GM19351 (cell line): ENCODE measurements at regions not wholly inside any gene's neighbourhood (a gene's known extent, or its start where the extent isn't known, plus 50 kb on each side); places are given as distances from the start of the nearest gene placed in this dataset.

Experiments
- ATAC-seq: cut with Tn5 transposase; IDR thresholded peaks from one replicate; pipeline ENCODE4 v1.9.1; 2021; ENCODE audit warnings: mild to moderate bottlenecking, moderate library complexity; ENCODE audit not compliant: unreplicated experiment

- ATAC-seq = no peak
Measured at GRCh38 chr3:176469694-176470205, 727.5 kb downstream of the TBL1XR1 start.

- ATAC-seq = no peak
Measured at GRCh38 chr3:176463610-176464009, 733.7 kb downstream of the TBL1XR1 start.

- ATAC-seq = no peak
Measured at GRCh38 chr3:176447369-176447768, 749.9 kb downstream of the TBL1XR1 start.

GRCh38 chr3:176442326-176442725 is 755.0 kb downstream of the TBL1XR1 start:
- ATAC-seq = no peak

- ATAC-seq = no peak
Measured at GRCh38 chr3:176439729-176440128, 757.6 kb downstream of the TBL1XR1 start.

- ATAC-seq = no peak
Measured at GRCh38 chr3:176431991-176432390, 765.3 kb downstream of the TBL1XR1 start.

GRCh38 chr3:176431038-176431418 is 766.3 kb downstream of the TBL1XR1 start:
- no peak for ATAC-seq

GRCh38 chr3:176430244-176431037 is 766.8 kb downstream of the TBL1XR1 start:
- peak; percentile 63 for ATAC-seq

GRCh38 chr3:176428552-176428951 is 768.7 kb downstream of the TBL1XR1 start:
- ATAC-seq = no peak

- no peak for ATAC-seq
Measured at GRCh38 chr3:176426371-176426770, 770.9 kb downstream of the TBL1XR1 start.

- no peak for ATAC-seq
Measured at GRCh38 chr3:176416870-176417269, 780.4 kb downstream of the TBL1XR1 start.

GRCh38 chr3:176415661-176416295 is 781.5 kb downstream of the TBL1XR1 start:
- ATAC-seq = no peak

GRCh38 chr3:176412771-176413170 is 784.5 kb downstream of the TBL1XR1 start:
- no peak for ATAC-seq

GRCh38 chr3:176403531-176403930 is 793.8 kb downstream of the TBL1XR1 start:
- ATAC-seq = no peak

- no peak for ATAC-seq
Measured at GRCh38 chr3:176401211-176401610, 796.1 kb downstream of the TBL1XR1 start.

- ATAC-seq = no peak
Measured at GRCh38 chr3:176399193-176399592, 798.1 kb downstream of the TBL1XR1 start.

GRCh38 chr3:176395240-176395639 is 802.0 kb downstream of the TBL1XR1 start:
- ATAC-seq = no peak

- ATAC-seq = no peak
Measured at GRCh38 chr3:176378789-176379188, 818.5 kb downstream of the TBL1XR1 start.

- ATAC-seq = no peak
Measured at GRCh38 chr3:176376531-176376930, 820.8 kb downstream of the TBL1XR1 start.

- ATAC-seq = no peak
Measured at GRCh38 chr3:176375519-176375918, 821.8 kb downstream of the TBL1XR1 start.

- ATAC-seq = no peak
Measured at GRCh38 chr3:176362191-176362731, 835.0 kb downstream of the TBL1XR1 start.

- no peak for ATAC-seq
Measured at GRCh38 chr3:176359211-176359610, 838.1 kb downstream of the TBL1XR1 start.
